ENCODE measurements at regions not wholly inside any gene's neighbourhood (a gene's known extent, or its start where the extent isn't known, plus 50 kb on each side); places are given as distances from the start of the nearest gene placed in this dataset.

DNA sequence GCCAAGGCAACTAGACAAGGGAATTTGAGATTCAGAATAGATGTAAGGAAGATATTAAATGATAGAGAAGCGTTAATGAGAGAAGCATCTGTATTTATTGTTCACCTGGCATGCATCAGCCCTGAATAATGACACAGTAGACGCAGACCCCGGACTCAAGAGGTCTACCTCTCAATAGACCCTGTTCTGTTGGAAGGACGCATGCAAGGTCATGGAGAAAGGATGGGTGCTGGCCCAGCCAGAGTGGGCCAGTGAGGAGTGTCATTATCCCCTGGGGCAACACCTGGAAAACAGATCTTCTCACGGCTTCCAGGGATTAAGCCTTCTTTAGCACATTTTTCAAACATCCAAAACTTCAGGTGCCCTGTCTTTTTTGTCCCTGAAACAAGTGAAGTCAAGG is 461.0 kb downstream of the EIPR1 start:
- DNase-seq (ENCODE audit: low read depth in 2 of 2), result no peak
- TF ChIP-seq, protein P1, sequence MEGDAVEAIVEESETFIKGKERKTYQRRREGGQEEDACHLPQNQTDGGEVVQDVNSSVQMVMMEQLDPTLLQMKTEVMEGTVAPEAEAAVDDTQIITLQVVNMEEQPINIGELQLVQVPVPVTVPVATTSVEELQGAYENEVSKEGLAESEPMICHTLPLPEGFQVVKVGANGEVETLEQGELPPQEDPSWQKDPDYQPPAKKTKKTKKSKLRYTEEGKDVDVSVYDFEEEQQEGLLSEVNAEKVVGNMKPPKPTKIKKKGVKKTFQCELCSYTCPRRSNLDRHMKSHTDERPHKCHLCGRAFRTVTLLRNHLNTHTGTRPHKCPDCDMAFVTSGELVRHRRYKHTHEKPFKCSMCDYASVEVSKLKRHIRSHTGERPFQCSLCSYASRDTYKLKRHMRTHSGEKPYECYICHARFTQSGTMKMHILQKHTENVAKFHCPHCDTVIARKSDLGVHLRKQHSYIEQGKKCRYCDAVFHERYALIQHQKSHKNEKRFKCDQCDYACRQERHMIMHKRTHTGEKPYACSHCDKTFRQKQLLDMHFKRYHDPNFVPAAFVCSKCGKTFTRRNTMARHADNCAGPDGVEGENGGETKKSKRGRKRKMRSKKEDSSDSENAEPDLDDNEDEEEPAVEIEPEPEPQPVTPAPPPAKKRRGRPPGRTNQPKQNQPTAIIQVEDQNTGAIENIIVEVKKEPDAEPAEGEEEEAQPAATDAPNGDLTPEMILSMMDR (IDR thresholded peaks at IDR 0.05; ENCODE audit: low read depth, low read length), result no peak
- no peak overlapping the region for H3K4me3 ChIP-seq (replicated peaks in 1 of 2; ENCODE audit: low read depth in 2 of 2, low read length in 2 of 2)

DNA sequence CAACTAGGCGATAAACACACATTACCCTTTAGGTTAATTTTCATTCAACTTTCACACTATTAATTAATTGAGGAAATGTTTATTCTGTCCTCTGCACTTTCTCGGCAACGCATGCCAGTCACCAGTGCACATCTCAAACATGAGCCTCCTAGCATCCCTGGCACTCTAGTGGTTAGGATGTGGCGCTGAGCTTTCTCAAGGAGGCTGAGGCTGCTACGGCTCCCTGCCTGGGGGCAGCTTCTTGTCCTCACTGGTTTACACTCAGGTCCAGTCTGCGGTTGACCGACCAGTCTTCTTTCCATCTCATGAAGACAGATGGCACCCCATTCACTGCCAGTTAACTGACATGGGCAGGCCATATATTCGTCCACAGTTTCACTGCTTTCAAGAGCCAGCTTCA is 463.4 kb downstream of the EIPR1 start:
- TF ChIP-seq, protein P1 (IDR thresholded peaks at IDR 0.05; ENCODE audit: low read depth, low read length), result no peak
- no peak overlapping the region for H3K4me3 ChIP-seq (replicated peaks in 1 of 2; ENCODE audit: low read depth in 2 of 2, low read length in 2 of 2)
- no peak for DNase-seq (ENCODE audit: low read depth in 2 of 2)

DNA sequence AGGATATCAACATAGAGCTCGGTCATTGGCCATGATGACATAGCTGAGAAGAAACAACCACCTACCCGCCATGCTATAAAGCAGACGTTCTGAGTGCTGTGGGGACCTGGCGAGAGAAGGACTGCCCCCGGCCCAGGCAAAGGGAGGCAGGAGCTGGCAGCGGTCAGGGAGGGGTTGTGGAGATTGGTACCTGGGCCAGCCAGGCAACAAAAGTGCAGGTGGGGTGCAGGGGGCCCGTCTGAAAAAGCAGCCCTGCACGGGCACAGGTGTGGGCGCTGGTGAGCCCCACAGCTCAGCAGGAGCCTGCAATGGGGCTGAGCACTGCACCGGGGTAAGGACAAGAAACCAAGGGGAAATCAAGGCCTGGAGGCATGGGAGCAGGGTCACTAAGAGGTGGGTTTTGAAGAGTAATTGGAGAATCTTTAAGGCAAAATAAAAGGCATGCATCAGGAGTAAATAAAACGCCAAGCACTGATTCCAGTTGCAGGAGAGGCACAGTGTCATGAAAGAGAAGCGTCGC is 464.0 kb downstream of the EIPR1 start:
- H3K4me3 ChIP-seq (replicated peaks in 1 of 2; ENCODE audit: low read depth in 2 of 2, low read length in 2 of 2), result no peak overlapping the region
- no peak for DNase-seq (ENCODE audit: low read depth in 2 of 2)
- TF ChIP-seq, protein P1 (IDR thresholded peaks at IDR 0.05; ENCODE audit: low read depth, low read length), result no peak

- no peak overlapping the region for H3K4me3 ChIP-seq (replicated peaks in 1 of 2; ENCODE audit: low read depth in 2 of 2, low read length in 2 of 2)
- TF ChIP-seq, protein P1 (IDR thresholded peaks at IDR 0.05; ENCODE audit: low read depth, low read length), result no peak
- no peak for DNase-seq (ENCODE audit: low read depth in 2 of 2)
Observed at GRCh38 chr2:2912731-2913130, 464.9 kb downstream of the EIPR1 start.

- TF ChIP-seq, protein P1 (IDR thresholded peaks at IDR 0.05; ENCODE audit: low read depth, low read length), result no peak
- no peak overlapping the region for H3K4me3 ChIP-seq (replicated peaks in 1 of 2; ENCODE audit: low read depth in 2 of 2, low read length in 2 of 2)
- no peak for DNase-seq (ENCODE audit: low read depth in 2 of 2)
Observed at GRCh38 chr2:2912293-2912692, 465.3 kb downstream of the EIPR1 start.

DNA sequence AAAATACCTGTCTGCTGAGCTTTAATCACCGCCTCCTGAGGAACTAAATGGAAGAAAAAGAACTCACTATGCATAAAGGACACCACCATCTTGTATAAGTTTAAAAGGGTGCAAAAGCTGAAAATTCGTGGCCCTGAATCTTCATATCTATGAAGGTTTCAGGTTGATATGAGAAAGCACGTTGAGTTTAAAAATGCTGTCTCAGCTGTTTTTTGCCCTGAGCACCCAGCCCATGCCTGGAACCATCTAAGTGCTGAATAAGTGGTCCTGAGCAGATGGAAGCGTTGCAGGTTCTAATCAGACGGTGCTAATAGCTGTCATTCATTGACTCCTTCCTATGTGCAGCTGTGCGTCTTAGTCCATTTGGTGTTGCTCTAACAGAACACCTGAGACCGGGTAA is 467.4 kb downstream of the EIPR1 start:
- DNase-seq (ENCODE audit: low read depth in 2 of 2), result no peak
- TF ChIP-seq, protein P1 (IDR thresholded peaks at IDR 0.05; ENCODE audit: low read depth, low read length), result no peak
- no peak overlapping the region for H3K4me3 ChIP-seq (replicated peaks in 1 of 2; ENCODE audit: low read depth in 2 of 2, low read length in 2 of 2)
